HG02623 (cell line): ENCODE measurements at regions not wholly inside any gene's neighbourhood (a gene's known extent, or its start where the extent isn't known, plus 50 kb on each side); places are given as distances from the start of the nearest gene placed in this dataset.

Experiments
- ATAC-seq: cut with Tn5 transposase; IDR thresholded peaks from one replicate; pipeline ENCODE4 v1.9.1; 2021; ENCODE audit warnings: moderate library complexity; ENCODE audit not compliant: unreplicated experiment

GRCh38 chr12:89817501-89818226, 109.0 kb upstream of the ATP2B1 start:
- no peak for ATAC-seq

- ATAC-seq: no peak
These were observed 106.6 kb upstream of the ATP2B1 start for GRCh38 chr12:89815225-89815624.

GRCh38 chr12:89803412-89803811, 94.8 kb upstream of the ATP2B1 start:
- no peak for ATAC-seq

- ATAC-seq: no peak
These were observed 92.6 kb upstream of the ATP2B1 start for GRCh38 chr12:89801284-89801683.

GRCh38 chr12:89800435-89800834, 91.8 kb upstream of the ATP2B1 start:
- ATAC-seq: no peak

GRCh38 chr12:89799316-89799715, 90.7 kb upstream of the ATP2B1 start:
- no peak for ATAC-seq

- ATAC-seq: no peak
These were observed 88.8 kb upstream of the ATP2B1 start for GRCh38 chr12:89797436-89797835.

- ATAC-seq: no peak
These were observed 88.3 kb upstream of the ATP2B1 start for GRCh38 chr12:89796798-89797382.

- no peak for ATAC-seq
These were observed 85.3 kb upstream of the ATP2B1 start for GRCh38 chr12:89793946-89794345.

GRCh38 chr12:89791286-89791685, 82.6 kb upstream of the ATP2B1 start:
- ATAC-seq: no peak

GRCh38 chr12:89789862-89790261, 81.2 kb upstream of the ATP2B1 start:
- ATAC-seq: peak; percentile 90

- no peak for ATAC-seq
These were observed 79.1 kb upstream of the ATP2B1 start for GRCh38 chr12:89787763-89788162.

- no peak for ATAC-seq
These were observed 77.7 kb upstream of the ATP2B1 start for GRCh38 chr12:89786177-89786810.

- ATAC-seq: peak; percentile 45
These were observed 74.9 kb upstream of the ATP2B1 start for GRCh38 chr12:89783359-89784060.

GRCh38 chr12:89782807-89783206, 74.2 kb upstream of the ATP2B1 start:
- ATAC-seq: no peak

- no peak for ATAC-seq
These were observed 73.4 kb upstream of the ATP2B1 start for GRCh38 chr12:89781946-89782550.

- no peak for ATAC-seq
These were observed 72.5 kb upstream of the ATP2B1 start for GRCh38 chr12:89781156-89781555.

- no peak for ATAC-seq
These were observed 70.5 kb upstream of the ATP2B1 start for GRCh38 chr12:89779090-89779489.

- no peak for ATAC-seq
These were observed 69.2 kb upstream of the ATP2B1 start for GRCh38 chr12:89777733-89778379.

GRCh38 chr12:89775986-89776365, 67.3 kb upstream of the ATP2B1 start:
- ATAC-seq: no peak
